HL-60 (cell line): ENCODE measurements at regions not wholly inside any gene's neighbourhood (a gene's known extent, or its start where the extent isn't known, plus 50 kb on each side); places are given as distances from the start of the nearest gene placed in this dataset.

Experiments used
- DNase-seq, 2 experiments: peaks; one replicate each; pipeline ENCODE4 v3.0.0-alpha.2; 2010 to 2020; ENCODE audit warnings: low read depth in 1 of 2, low spot score in 1 of 2
- H3K27ac ChIP-seq: fragments of 250-450 bp; sonication (Bioruptor Pico); replicated peaks from 2 replicates; pipeline ENCODE4 v1.5.1; 2020; ENCODE audit warnings: mild to moderate bottlenecking, moderate library complexity
- H3K27me3 ChIP-seq: fragments of 250-450 bp; sonication (Bioruptor Pico); 2 replicates; pipeline ENCODE4 v1.5.1; 2021; ENCODE audit warnings: mild to moderate bottlenecking, moderate library complexity; ENCODE audit not compliant: insufficient read depth, poor library complexity, severe bottlenecking
- H3K4me3 ChIP-seq: replicated peaks from 2 replicates; pipeline ENCODE4 v1.5.1; 2011; ENCODE audit warnings: mild to moderate bottlenecking, control low read depth, low read length; ENCODE audit not compliant: insufficient read depth
- CTCF ChIP-seq: IDR thresholded peaks from one replicate; pipeline ENCODE4 v1.5.1; 2011; ENCODE audit warnings: low read length, control low read depth, inconsistent platforms; ENCODE audit not compliant: insufficient read depth
- GABPA ChIP-seq: IDR thresholded peaks from 2 replicates; pipeline ENCODE4 v1.6.1; 2012; ENCODE audit warnings: low read depth
- POLR2AphosphoS5 ChIP-seq: IDR thresholded peaks from 2 replicates; pipeline ENCODE4 v1.6.1; 2012; ENCODE audit warnings: low read depth
- REST ChIP-seq: IDR thresholded peaks from 2 replicates; pipeline ENCODE4 v1.6.1; 2012; ENCODE audit warnings: low read depth; ENCODE audit not compliant: insufficient replicate concordance
- SPI1 ChIP-seq: IDR thresholded peaks from 2 replicates; pipeline ENCODE4 v1.6.1; 2012; ENCODE audit warnings: low read depth, mild to moderate bottlenecking, borderline replicate concordance

- Histone ChIP-seq H3K4me3 (no peak overlapping the region), H3K27me3 (no peaks in the 10 kb centered on the region), H3K27ac (no peak overlapping the region)
- TF ChIP-seq POLR2AphosphoS5, result no peak
- TF ChIP-seq SPI1, result no peak
- TF ChIP-seq GABPA, result no peak
- no peak for TF ChIP-seq REST
- no peak for TF ChIP-seq CTCF
- DNase-seq, result no peak
These were observed 294.3 kb downstream of the FSIP2 start for GRCh38 chr2:186032930-186033329.

- H3K27ac ChIP-seq, result no peak overlapping the region
- TF ChIP-seq CTCF (no peak), REST (no peak), SPI1 (no peak), GABPA (no peak), POLR2AphosphoS5 (no peak)
- H3K27me3 ChIP-seq, result no peaks in the 10 kb centered on the region
- DNase-seq, result no peak
- no peak overlapping the region for H3K4me3 ChIP-seq
These were observed 294.9 kb downstream of the FSIP2 start for GRCh38 chr2:186033541-186033940.

- H3K27ac ChIP-seq, result no peak overlapping the region
- no peak for DNase-seq
- H3K4me3 ChIP-seq, result no peak overlapping the region
- no peaks in the 10 kb centered on the region for H3K27me3 ChIP-seq
- TF ChIP-seq SPI1 (no peak), CTCF (no peak), POLR2AphosphoS5 (no peak), REST (no peak), GABPA (no peak)
These were observed 298.4 kb downstream of the FSIP2 start for GRCh38 chr2:186036862-186037449.
